NCI-H526 (cell line): ENCODE measurements at regions not wholly inside any gene's neighbourhood (a gene's known extent, or its start where the extent isn't known, plus 50 kb on each side); places are given as distances from the start of the nearest gene placed in this dataset.
"Not testable (repeated sequence)": the region's sequence is repeated elsewhere in the genome, so short reads cannot be mapped to it uniquely, and the experiment has no call there.

Experiments
- DNase-seq, 2 experiments: peaks; one replicate each; lab custom pipeline; 2025; lab: John Stamatoyannopoulos, UW

- no peak for DNase-seq
These were observed 82.0 kb upstream of the PPM1B start for GRCh38 chr2:44086629-44087028.

GRCh38 chr2:44087036-44087713 is 81.5 kb upstream of the PPM1B start:
- peak; percentile 40 to 78 for DNase-seq

- DNase-seq = peak in 1 of 2 experiments; percentile 31
These were observed 81.0 kb upstream of the PPM1B start for GRCh38 chr2:44087714-44088092.

GRCh38 chr2:44092519-44092918 is 76.2 kb upstream of the PPM1B start:
- not testable (repeated sequence) for DNase-seq

GRCh38 chr2:44093970-44094369 is 74.7 kb upstream of the PPM1B start:
- no peak for DNase-seq

- no peak for DNase-seq
These were observed 71.3 kb upstream of the PPM1B start for GRCh38 chr2:44097322-44097907.

- DNase-seq = no peak
These were observed 70.6 kb upstream of the PPM1B start for GRCh38 chr2:44098050-44098449.

GRCh38 chr2:44098891-44099290 is 69.8 kb upstream of the PPM1B start:
- DNase-seq = no peak

GRCh38 chr2:44100351-44100750 is 68.3 kb upstream of the PPM1B start:
- DNase-seq = no peak

- DNase-seq = no peak
These were observed 67.4 kb upstream of the PPM1B start for GRCh38 chr2:44101246-44101645.

- no peak for DNase-seq
These were observed 65.7 kb upstream of the PPM1B start for GRCh38 chr2:44102790-44103562.

GRCh38 chr2:44103639-44104038 is 65.0 kb upstream of the PPM1B start:
- no peak for DNase-seq

- DNase-seq = peak in 1 of 2 experiments; percentile 7
These were observed 63.8 kb upstream of the PPM1B start for GRCh38 chr2:44104855-44105271.

GRCh38 chr2:44106509-44106908 is 62.2 kb upstream of the PPM1B start:
- not testable (repeated sequence) for DNase-seq

GRCh38 chr2:44107086-44107740 is 61.5 kb upstream of the PPM1B start:
- no peak for DNase-seq

GRCh38 chr2:44107974-44108373 is 60.7 kb upstream of the PPM1B start:
- no peak for DNase-seq

- no peak for DNase-seq
These were observed 59.5 kb upstream of the PPM1B start for GRCh38 chr2:44109166-44109565.

GRCh38 chr2:44110444-44110843 is 58.2 kb upstream of the PPM1B start:
- no peak for DNase-seq

GRCh38 chr2:44112096-44112495 is 56.6 kb upstream of the PPM1B start:
- no peak for DNase-seq

- DNase-seq = no peak
These were observed 52.4 kb upstream of the PPM1B start for GRCh38 chr2:44116319-44116718.

GRCh38 chr2:44118257-44118656 is 50.4 kb upstream of the PPM1B start:
- DNase-seq = no peak
